GM12891 (cell line): ENCODE measurements at regions not wholly inside any gene's neighbourhood (a gene's known extent, or its start where the extent isn't known, plus 50 kb on each side); places are given as distances from the start of the nearest gene placed in this dataset.

Source experiments
- DNase-seq: peaks from one replicate; pipeline ENCODE4 v3.0.0; 2011; ENCODE audit warnings: low spot score; ENCODE audit not compliant: insufficient read length
- FAIRE-seq: peaks from 2 replicates; lab custom pipeline; 2011; peaks lifted over from hg19 to GRCh38; lab: Jason Lieb, UNC
- PAX5 ChIP-seq: IDR thresholded peaks from 2 replicates; pipeline ENCODE4 v1.6.1; 2011; ENCODE audit warnings: low read length, moderate library complexity, mild to moderate bottlenecking; ENCODE audit not compliant: insufficient read depth, severe bottlenecking
- POLR2A ChIP-seq: IDR thresholded peaks from 2 replicates; pipeline ENCODE4 v1.6.1; 2011; ENCODE audit warnings: low read depth, low read length, control low read depth
- POLR2AphosphoS5 ChIP-seq: IDR thresholded peaks from 2 replicates; pipeline ENCODE4 v1.6.1; 2011; ENCODE audit warnings: low read depth, low read length, control low read depth
- POU2F2 ChIP-seq: IDR thresholded peaks from 2 replicates; pipeline ENCODE4 v1.6.1; 2011; ENCODE audit warnings: low read depth, mild to moderate bottlenecking, control low read depth, low read length, moderate library complexity
- SPI1 ChIP-seq: IDR thresholded peaks from 2 replicates; pipeline ENCODE4 v1.6.1; 2011; ENCODE audit warnings: low read depth, low read length, control low read depth
- TAF1 ChIP-seq: IDR thresholded peaks from 2 replicates; pipeline ENCODE4 v1.6.1; 2011; ENCODE audit warnings: low read depth, low read length, control low read depth

DNA sequence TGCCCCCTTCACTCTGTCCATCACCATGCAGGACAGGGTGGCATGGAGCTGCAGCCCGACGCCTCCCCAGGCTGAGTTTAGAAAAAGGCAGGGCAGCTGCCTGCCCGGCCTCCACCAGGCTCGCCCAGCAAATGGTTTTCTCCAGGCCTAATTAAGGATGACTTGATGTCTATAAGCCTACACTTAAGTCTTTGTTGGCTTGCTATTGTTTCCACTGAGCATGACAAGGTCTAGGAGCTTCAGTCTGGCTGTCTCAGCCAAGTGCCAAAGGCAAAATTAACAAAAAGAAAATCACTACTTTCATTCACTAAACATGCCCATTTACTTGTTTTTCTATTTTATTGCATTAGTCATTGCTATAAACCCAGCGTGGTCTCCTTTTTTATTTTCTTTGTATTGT is 372.2 kb downstream of the INSIG2 start:
- no peak for DNase-seq
- no peak for FAIRE-seq
- TF ChIP-seq PAX5 (no peak), SPI1 (no peak), POLR2AphosphoS5 (no peak), POLR2A (no peak), TAF1 (no peak), POU2F2 (no peak)

GRCh38 chr2:118459426-118459825 is 371.2 kb downstream of the INSIG2 start:
- FAIRE-seq (no peak), DNase-seq (no peak)
- TF ChIP-seq SPI1 (no peak), TAF1 (no peak), PAX5 (no peak), POLR2A (no peak), POU2F2 (no peak), POLR2AphosphoS5 (no peak)

- FAIRE-seq = no peak
- no peak for TF ChIP-seq PAX5
- no peak for DNase-seq
Measured at GRCh38 chr2:118457951-118458350, 369.7 kb downstream of the INSIG2 start.

GRCh38 chr2:118449401-118449800 is 361.1 kb downstream of the INSIG2 start:
- FAIRE-seq (no peak), DNase-seq (no peak)
- TF ChIP-seq POLR2A (no peak), PAX5 (no peak), SPI1 (no peak), POLR2AphosphoS5 (no peak), POU2F2 (no peak), TAF1 (no peak)

GRCh38 chr2:118443596-118443995 is 355.3 kb downstream of the INSIG2 start:
- no peak for TF ChIP-seq PAX5
- no peak for TF ChIP-seq TAF1
- TF ChIP-seq POLR2A = no peak
- no peak for TF ChIP-seq POLR2AphosphoS5
- no peak for TF ChIP-seq POU2F2
- no peak for TF ChIP-seq SPI1
- FAIRE-seq (no peak), DNase-seq (no peak)

- no peak for TF ChIP-seq PAX5
- no peak for TF ChIP-seq SPI1
- TF ChIP-seq TAF1 = no peak
- no peak for TF ChIP-seq POLR2A
- no peak for TF ChIP-seq POU2F2
- TF ChIP-seq POLR2AphosphoS5 = no peak
- FAIRE-seq (no peak), DNase-seq (no peak)
Measured at GRCh38 chr2:118442996-118443553, 354.8 kb downstream of the INSIG2 start.

GRCh38 chr2:118442046-118442445 is 353.8 kb downstream of the INSIG2 start:
- DNase-seq (no peak), FAIRE-seq (no peak)
- TF ChIP-seq SPI1 (no peak), POLR2A (no peak), POU2F2 (no peak), PAX5 (no peak), TAF1 (no peak), POLR2AphosphoS5 (no peak)

DNA sequence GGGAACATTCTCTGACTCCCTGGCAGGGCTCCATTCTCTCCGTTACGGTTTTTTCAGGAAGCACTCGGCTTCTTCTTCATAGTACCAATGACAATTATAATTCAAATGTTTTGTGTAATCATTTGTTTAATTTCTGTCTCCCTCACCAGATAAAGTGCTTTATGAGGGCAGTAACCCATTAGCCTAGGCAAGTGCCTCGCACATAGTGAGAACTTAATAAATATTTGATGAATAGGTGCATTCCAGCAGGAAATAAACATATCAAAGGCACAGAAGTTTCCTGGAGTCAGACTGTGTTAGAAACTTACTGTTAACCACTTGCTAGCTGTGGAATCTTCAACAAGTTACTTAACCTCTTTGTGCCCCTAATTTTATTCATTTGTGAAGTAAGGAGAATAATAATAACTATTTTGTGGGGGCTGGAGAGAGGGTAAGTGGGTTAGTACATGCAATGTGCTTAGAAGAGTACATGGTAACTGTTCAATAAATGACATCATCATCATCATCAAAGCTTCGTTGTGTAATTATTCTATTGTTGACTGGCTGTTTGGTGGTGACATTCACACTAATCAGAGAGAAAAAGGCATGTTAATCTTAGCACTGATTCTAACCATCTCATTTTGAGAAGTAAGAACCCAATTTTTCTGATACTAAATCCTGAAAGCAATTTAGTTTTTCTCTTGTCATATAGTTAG is 352.3 kb downstream of the INSIG2 start:
- DNase-seq = no peak
- no peak for FAIRE-seq
- TF ChIP-seq TAF1 (no peak), POLR2A (no peak), POU2F2 (no peak), PAX5 (no peak), POLR2AphosphoS5 (no peak)

GRCh38 chr2:118437501-118437900 is 349.2 kb downstream of the INSIG2 start:
- TF ChIP-seq POLR2A = no peak
- no peak for TF ChIP-seq PAX5
- no peak for TF ChIP-seq POLR2AphosphoS5
- no peak for TF ChIP-seq POU2F2
- TF ChIP-seq SPI1 = no peak
- no peak for TF ChIP-seq TAF1
- no peak for DNase-seq
- FAIRE-seq = no peak
